Tibial nerve (tissue), 4 donors: ENCODE measurements at regions not wholly inside any gene's neighbourhood (a gene's known extent, or its start where the extent isn't known, plus 50 kb on each side); places are given as distances from the start of the nearest gene placed in this dataset.
"Not testable (repeated sequence)": the region's sequence is repeated elsewhere in the genome, so short reads cannot be mapped to it uniquely, and the experiment has no call there.

ENCODE experiments used
- DNase-seq, 2 donors: peaks; one replicate each; pipeline ENCODE4 v3.0.0-alpha.2; 2019; ENCODE audit warnings: low spot score in 2 of 2
- H3K27ac ChIP-seq, 4 donors: fragments of 200-600 bp; sonication (generic) in 3 of 4; one replicate each; pipeline ENCODE4 v1.5.1; 2017 to 2019; ENCODE audit warnings: mild to moderate bottlenecking in 1 of 4
- H3K27me3 ChIP-seq, 2 donors: fragments of 200-600 bp; sonication (generic) in 1 of 2; one replicate each; pipeline versions ENCODE4 v1.5.1 to v1.6.0; 2017 to 2019
- H3K36me3 ChIP-seq, 3 donors: fragments of 200-600 bp; sonication (generic); one replicate each; pipeline ENCODE4 v1.5.1; 2018 to 2019
- H3K4me1 ChIP-seq, 4 donors: fragments of 200-600 bp; sonication (generic) in 3 of 4; one replicate each; pipeline ENCODE4 v1.5.1; 2017 to 2019
- H3K4me3 ChIP-seq, 4 donors: fragments of 200-600 bp; sonication (generic) in 3 of 4; one replicate each; pipeline ENCODE4 v1.5.1; 2017 to 2019; ENCODE audit warnings: mild to moderate bottlenecking in 1 of 4, moderate library complexity in 1 of 4
- H3K9me3 ChIP-seq, 4 donors: fragments of 200-600 bp; sonication (generic) in 3 of 4; one replicate each; pipeline ENCODE4 v1.5.1; 2017 to 2019
- EP300 ChIP-seq, 2 donors: sonication (generic); formaldehyde crosslinking; IDR thresholded peaks; one replicate each; pipeline ENCODE4 v1.6.1; 2017; ENCODE audit warnings: antibody characterized with exemption in 2 of 2, mild to moderate bottlenecking in 1 of 2
- POLR2A ChIP-seq, 2 donors: fragments of 450-650 bp; IDR thresholded peaks; one replicate each; pipeline ENCODE4 v1.6.1; 2017; ENCODE audit warnings: antibody characterized with exemption in 2 of 2, mild to moderate bottlenecking in 2 of 2, moderate library complexity in 2 of 2
- WGBS, 2 donors: methylation state at CpG; one replicate each; pipeline ENCODE4 v1.1.5; 2018; 5-methylcytosine and 5-hydroxymethylcytosine counted together
- TF ChIP-seq, protein P1 (sequence below), 5 experiments: fragments of 200-600 bp in 3 of 5; fragments of 450-650 bp in 2 of 5; sonication (generic) in 3 of 5; IDR thresholded peaks; one replicate each; pipeline ENCODE4 v1.5.1; 2016 to 2019; ENCODE audit warnings: antibody characterized with exemption in 5 of 5, mild to moderate bottlenecking in 3 of 5, moderate library complexity in 2 of 5

DNA sequence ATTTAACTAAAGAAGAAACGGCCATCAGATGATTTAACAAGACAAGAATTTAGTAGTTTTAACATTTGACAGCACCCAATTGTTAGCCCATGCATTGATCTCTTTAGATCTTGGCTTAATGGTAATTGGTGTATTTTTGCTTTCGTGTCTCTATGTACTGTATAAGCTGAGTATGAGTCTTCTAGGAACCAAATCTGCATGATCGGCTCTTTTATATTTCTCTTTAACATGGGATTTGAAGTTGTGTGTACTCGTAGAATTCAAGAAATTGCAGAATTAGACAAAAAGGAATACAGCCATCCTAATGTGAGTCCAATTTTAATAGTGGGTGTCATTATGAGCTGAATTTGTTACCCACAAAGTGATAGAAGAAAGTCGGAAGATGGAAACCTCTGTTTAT is 438.9 kb upstream of the WWC1 start:
- Histone ChIP-seq H3K27me3 (no peaks in the 10 kb centered on the region), H3K4me1 (no peaks in the 10 kb centered on the region), H3K4me3 (no peak overlapping the region), H3K9me3 (no peaks in the 10 kb centered on the region), H3K27ac (no peak overlapping the region), H3K36me3 (no peaks in the 10 kb centered on the region)
- WGBS, 2 donors, result 77 to 79% methylated on average over 5 of the region's 5 CpGs
- DNase-seq, result no peak
- TF ChIP-seq EP300 (IDR thresholded peaks at IDR 0.05), result no peak
- TF ChIP-seq, protein P1, sequence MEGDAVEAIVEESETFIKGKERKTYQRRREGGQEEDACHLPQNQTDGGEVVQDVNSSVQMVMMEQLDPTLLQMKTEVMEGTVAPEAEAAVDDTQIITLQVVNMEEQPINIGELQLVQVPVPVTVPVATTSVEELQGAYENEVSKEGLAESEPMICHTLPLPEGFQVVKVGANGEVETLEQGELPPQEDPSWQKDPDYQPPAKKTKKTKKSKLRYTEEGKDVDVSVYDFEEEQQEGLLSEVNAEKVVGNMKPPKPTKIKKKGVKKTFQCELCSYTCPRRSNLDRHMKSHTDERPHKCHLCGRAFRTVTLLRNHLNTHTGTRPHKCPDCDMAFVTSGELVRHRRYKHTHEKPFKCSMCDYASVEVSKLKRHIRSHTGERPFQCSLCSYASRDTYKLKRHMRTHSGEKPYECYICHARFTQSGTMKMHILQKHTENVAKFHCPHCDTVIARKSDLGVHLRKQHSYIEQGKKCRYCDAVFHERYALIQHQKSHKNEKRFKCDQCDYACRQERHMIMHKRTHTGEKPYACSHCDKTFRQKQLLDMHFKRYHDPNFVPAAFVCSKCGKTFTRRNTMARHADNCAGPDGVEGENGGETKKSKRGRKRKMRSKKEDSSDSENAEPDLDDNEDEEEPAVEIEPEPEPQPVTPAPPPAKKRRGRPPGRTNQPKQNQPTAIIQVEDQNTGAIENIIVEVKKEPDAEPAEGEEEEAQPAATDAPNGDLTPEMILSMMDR (IDR thresholded peaks at IDR 0.05), result no peak
- no peak for TF ChIP-seq POLR2A (IDR thresholded peaks at IDR 0.05)

DNA sequence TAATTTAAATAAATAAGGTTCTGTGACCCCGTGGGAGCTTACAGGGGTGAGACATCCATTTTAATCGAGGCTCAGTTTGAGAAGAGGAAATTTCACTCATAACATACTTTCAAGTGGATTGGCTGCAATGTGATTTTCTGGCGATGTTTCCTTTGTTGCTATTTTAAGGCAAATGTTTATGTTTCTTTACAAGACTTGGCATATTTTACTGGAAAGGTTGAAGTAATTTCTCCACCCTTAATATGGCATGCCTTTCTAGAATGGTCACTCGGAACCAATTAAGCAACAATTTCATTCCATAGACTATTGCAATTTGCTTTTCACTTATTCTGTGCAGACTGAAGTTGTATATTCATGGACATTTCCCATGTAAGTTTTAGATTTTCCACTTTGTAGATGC is 438.0 kb upstream of the WWC1 start:
- Histone ChIP-seq H3K4me1 (no peaks in the 10 kb centered on the region), H3K4me3 (no peak overlapping the region), H3K9me3 (no peaks in the 10 kb centered on the region), H3K27ac (no peak overlapping the region), H3K36me3 (no peaks in the 10 kb centered on the region), H3K27me3 (no peaks in the 10 kb centered on the region)
- no peak for DNase-seq
- TF ChIP-seq EP300 (IDR thresholded peaks at IDR 0.05) (no peak), POLR2A (IDR thresholded peaks at IDR 0.05) (no peak)
- TF ChIP-seq, protein P1 (IDR thresholded peaks at IDR 0.05), result no peak
- 57 to 64% methylated on average over 4 of the region's 4 CpGs for WGBS, 2 donors

DNA sequence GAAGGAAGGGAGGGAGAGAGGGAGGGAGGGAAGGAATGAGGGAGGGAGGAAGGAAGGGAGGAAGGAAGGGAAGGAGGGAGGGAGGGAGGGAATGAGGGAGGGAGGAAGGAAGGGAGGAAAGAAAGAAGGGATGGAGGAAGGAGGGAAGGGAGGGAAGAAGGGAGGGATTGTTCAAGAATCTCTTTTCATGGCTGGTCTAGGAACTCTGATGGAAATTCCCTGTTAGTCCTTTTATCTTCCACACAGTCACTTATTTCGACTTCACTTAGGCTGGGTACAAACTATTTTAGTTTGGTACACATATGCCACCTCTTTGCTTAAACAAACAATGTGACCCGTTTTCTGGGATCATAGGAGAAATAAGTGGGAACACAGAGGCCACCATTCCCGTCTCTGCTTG is 435.6 kb upstream of the WWC1 start:
- WGBS, 2 donors, result 33 to 56% methylated on average over 3 of the region's 3 CpGs
- Histone ChIP-seq H3K27ac (no peak overlapping the region), H3K36me3 (no peaks in the 10 kb centered on the region), H3K4me3 (no peak overlapping the region), H3K4me1 (no peaks in the 10 kb centered on the region), H3K27me3 (no peaks in the 10 kb centered on the region), H3K9me3 (no peaks in the 10 kb centered on the region)
- no peak for DNase-seq
- TF ChIP-seq, protein P1 (IDR thresholded peaks at IDR 0.05), result no peak
- TF ChIP-seq EP300 (IDR thresholded peaks at IDR 0.05) (no peak), POLR2A (IDR thresholded peaks at IDR 0.05) (no peak)

DNA sequence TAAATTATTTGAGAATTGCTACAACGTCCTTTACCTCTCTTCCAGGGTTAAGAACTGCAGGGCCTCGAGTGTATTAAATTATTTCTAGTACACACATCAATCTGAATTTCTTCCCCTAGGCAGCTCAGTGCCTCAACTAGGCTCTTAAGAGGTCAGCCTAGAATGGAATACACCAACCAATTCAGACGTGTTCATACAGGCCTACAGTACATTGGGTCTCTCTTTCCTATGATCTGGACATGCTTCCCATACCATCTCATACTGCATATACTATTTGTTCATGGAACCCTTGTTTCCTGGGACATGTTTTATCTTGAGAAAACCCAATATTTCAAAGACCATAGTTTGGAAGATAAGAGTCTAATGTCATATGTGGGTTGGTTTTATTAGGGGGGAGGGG is 434.1 kb upstream of the WWC1 start:
- WGBS, 2 donors, result 66 to 74% methylated on average over 3 of the region's 3 CpGs
- Histone ChIP-seq H3K4me3 (no peak overlapping the region), H3K27me3 (no peaks in the 10 kb centered on the region), H3K4me1 (no peaks in the 10 kb centered on the region), H3K9me3 (no peaks in the 10 kb centered on the region), H3K36me3 (no peaks in the 10 kb centered on the region), H3K27ac (no peak overlapping the region)
- DNase-seq, result no peak
- no peak for TF ChIP-seq POLR2A (IDR thresholded peaks at IDR 0.05)
- no peak for TF ChIP-seq EP300 (IDR thresholded peaks at IDR 0.05)
- TF ChIP-seq, protein P1 (IDR thresholded peaks at IDR 0.05), result no peak

DNA sequence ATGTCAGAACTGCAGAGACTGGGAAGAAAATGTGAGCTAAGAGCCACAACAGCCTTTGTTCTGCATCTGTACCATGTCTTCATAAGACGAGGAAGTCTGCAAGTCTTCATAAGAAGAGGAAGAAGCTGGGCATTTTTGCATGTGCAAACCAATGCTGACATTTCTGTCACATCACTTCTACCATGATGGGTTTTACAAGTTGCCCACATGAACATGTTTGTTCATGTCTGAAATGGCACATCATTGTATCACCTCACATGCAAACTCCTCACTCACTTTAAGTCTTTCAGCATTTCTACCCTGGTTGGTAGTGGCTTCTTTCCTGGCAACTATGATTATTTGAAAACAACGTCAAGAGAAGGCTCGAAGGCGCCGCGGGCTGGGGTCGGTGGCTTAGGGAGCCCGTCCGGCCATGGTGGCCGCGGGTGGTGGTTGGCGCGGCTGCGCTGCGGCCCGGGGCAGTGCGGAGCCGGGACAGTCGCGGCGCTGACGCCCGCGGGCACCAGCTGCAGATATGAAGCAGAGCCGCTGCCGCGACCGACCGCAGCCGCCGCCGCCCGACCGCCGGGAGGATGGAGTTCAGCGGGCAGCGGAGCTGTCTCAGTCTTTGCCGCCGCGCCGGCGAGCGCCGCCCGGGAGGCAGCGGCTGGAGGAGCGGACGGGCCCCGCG is 433.1 kb upstream of the WWC1 start:
- H3K36me3 ChIP-seq, DNase-seq, H3K4me1 ChIP-seq, H3K27ac ChIP-seq, H3K4me3 ChIP-seq, H3K27me3 ChIP-seq, H3K9me3 ChIP-seq: not testable (repeated sequence)
- WGBS, 2 donors, result 95 to 97% methylated on average over 9 to 45 of the region's 50 CpGs
